Stimulated activated naive CD4-positive, alpha-beta T cell treated with Interleukin-2 at 50 U/mL for 16 hours (primary cell): ENCODE measurements at regions not wholly inside any gene's neighbourhood (a gene's known extent, or its start where the extent isn't known, plus 50 kb on each side); places are given as distances from the start of the nearest gene placed in this dataset.

Experiments
- DNase-seq: peaks from one replicate; lab custom pipeline; 2025; lab: John Stamatoyannopoulos, UW

DNA sequence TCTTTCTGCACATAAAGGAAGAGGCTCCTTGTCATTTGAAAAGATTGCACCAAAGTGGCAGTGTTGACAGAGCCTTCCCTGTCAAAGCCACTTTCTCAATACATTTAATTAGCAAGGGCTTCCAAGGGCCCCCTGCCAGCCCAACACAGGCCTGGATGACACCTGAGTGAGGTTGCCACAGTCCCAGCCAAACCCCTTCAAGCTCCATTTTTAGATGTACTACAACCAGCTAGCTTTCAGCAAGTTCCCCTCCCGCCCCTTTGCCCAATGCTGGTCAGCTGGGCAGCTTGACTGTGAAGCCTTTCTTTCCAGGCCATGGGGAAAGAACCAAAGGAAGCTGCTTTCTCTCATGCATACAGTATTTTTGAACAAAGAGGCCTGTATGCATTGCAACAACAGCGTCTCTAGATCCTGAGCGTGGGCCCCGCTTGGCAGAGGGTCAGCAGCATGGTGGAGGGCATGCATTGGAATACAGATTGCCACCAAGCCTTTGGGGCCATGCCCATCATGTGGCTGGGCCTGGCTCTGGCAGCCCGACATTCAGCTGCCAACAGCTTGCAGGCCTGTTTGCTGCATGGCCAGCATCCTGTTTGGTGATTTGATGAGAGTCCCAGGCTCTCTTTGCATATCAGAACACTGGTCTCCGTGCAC is 261.1 kb upstream of the GATB start:
- DNase-seq: no peak

DNA sequence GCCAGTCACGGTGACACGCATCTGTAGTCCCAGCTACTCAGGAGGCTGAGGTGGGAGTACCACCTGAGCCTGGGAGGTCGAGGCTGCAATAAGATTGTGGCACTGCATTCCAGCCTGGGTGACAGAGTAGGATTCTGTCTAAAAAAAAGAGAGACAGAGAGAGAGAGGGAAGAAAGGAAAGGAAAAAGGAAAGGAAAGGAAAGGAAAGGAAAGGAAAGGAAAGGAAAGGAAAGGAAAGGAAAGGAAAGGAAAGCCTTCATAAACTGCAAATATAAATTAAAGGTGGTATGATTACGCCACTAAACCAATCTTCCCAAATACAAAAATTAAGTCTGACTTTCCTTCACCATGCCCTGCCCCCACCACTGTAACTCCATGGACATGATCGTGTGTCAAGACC is 259.3 kb upstream of the GATB start:
- no peak for DNase-seq

DNA sequence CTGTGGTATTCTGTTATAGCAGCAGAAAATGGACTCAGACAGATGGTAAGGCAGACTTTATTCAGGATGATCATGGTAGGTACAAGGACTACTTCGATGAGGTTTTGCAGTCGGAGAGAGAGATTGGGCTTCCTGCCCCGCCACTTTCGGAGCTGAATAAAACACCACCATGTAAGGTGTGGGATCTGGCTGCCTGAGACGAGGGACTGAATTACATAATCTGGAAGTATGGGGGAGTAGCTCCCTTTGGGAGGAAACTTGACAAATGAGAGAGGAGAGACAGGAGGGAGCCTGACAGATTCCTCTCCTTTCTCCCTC is 255.5 kb upstream of the GATB start:
- DNase-seq: no peak

DNA sequence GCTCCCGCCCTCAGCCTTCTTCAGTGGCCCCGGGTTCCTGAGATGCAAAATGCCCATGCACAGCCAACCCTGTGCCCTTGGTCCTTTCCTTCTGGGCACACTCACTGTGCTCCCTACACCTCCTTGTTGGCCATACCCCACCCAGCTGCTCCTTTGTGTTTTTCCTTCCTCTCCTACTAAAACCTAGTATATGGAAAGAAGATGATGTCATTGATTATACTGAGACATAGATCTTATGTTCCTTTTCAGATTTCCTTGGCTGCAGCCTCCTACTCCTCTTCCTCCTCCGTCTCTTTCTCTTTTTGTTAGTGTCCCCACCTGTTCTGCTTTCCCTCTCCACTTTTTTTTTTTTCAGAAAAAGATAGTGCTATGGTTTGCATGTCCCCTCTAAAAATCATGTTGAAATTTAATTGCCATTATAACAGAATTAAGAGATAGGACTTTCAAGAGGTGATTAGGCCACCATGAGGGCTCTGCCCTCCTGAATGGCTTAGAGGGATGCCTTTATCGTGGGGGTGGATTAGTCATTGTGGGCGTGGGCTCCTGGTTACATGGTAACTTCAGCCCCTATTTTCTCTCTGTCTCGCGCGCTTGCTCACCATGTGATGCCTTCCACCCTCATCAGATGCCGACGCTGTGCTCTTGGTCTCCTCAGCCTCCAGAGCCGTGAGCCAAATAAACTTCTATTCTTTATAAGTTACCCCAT is 254.9 kb upstream of the GATB start:
- no peak for DNase-seq

DNA sequence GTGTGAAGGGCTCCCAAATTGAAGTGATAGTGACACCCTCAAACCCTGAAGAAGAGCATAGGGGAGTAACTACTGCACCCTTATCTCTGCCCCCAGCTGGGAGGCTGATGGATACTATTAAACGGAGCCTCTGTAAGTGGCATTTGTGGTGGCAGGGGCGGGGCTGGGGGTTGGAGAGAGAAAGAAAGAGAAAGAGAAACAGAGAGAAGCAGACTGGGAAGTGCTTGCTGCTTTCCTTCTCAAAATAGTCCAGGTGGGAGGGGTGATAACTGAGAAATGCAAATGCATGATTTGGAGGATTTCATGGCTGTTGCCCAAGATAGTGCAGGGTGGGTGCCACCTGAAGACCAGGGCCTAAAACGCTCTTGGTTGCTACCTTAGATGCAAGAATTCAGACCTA is 253.5 kb upstream of the GATB start:
- peak; percentile 58 for DNase-seq

DNA sequence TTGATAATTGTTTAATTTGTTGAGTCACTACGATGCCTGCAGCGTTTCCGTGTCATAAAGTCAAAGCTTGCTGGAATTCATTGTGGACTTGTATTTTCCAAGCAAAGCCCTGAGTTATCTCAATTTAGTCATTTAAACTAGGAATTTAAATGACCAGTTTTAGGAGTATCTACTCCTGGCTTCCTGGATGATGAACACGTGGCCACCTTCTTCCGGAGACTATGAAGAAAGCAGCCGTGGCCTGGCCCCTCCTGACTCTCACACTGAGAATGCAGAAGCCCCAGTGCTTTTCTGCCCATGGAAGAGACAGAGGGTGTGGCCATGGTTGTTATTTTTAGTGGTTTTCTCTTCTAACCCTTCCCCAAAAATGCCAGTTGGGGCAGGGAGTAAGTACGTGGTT is 250.7 kb upstream of the GATB start:
- no peak for DNase-seq

DNA sequence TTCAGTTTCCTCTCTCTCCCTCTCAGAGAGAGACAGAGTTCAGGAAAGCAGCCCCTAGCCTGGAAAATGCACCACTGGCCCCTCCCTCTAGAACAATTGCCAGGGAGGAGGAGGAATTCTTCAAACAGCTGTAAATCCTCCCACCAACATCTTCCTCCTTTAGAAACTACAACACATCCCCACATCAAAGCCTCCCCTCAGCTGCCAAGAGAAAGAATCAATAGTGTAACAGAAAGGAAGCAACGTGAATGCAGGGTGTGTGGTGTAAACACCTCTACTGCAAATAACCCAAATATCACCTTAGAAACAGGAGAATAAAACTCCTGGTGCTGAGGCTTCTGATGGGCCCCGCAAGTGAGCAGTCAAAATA is 249.9 kb upstream of the GATB start:
- no peak for DNase-seq

DNA sequence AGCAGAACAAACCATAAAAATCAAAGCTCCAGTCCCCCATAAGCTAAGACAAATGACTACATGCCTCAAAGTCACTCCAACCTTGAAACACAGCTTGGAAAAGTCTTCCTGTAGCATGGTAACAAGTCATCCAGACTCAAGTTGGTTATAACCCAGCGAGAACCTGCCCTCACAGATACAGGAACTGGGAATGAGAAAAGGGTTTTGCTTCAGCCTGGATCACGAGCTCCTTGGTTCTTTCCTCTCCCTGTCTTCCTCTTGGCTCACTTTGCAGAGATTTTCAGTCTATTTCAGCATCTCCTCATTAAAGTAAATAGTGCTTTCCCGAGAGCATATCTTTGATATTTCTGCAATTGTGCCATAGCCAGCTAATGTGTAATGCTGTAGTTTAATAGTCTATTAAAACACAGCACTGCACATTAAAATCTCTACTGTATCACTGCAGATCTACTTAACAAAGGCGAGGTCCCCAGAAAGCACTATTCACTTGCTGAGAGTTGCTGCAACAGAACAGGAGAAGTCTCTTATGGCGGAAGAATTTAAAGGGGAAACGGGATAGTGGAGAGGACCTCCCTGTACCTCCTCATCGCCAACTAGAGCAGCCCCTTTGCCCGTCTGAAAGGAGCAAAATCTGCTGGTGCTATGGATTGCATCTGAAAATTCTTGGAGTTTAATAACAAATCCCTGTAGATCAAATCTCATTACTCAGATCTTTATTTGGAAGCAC is 249.3 kb upstream of the GATB start:
- no peak for DNase-seq

DNA sequence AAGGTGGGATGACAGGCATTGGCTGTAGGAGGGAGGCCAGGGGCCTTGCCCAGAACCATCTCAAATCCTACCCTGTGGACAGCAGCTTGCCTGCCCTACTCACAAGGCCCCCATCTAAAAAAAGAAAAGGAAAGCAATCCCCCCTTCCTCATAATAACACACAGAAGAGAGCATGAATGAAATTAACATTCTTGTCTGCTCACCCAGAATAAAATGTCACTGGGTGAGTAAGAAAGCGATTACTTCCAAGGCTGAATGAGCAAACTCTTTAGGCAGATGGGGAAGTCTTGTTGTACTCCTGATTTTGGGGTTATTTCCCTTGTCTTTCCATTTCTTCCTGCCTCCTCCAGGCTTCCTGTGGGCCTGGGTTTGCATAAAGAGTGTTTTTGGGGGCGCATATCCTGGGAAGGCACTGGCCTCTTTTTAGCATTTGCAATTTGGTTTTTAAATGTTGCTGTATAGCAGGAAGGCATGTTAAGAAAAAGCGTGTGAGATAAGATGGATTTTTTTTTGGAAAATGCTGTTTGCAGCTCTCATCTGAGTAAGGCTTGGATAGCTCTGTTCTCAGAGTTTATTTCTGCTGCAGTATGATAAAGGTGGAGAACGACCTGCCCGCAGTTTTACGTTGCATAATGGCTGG is 248.3 kb upstream of the GATB start:
- DNase-seq: no peak

DNA sequence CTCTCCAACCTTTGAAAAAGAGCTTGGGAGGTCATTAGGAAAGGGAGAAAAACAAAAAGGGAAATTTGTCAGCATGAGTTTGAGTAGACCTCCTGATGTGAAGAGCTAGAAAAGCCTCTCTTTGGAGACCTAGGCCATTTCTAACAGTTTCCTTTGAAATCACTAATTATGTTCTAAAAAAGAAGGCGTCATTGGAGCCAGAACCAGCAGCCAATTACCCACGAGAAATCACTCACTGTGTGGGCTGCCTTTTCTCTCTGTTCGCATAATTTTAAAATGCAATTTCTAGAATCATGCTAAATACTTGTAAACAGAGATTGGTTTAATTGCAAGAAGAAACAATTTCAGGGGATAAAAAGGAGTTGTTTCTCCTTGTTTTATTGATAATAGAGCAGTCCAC is 246.3 kb upstream of the GATB start:
- no peak for DNase-seq

DNA sequence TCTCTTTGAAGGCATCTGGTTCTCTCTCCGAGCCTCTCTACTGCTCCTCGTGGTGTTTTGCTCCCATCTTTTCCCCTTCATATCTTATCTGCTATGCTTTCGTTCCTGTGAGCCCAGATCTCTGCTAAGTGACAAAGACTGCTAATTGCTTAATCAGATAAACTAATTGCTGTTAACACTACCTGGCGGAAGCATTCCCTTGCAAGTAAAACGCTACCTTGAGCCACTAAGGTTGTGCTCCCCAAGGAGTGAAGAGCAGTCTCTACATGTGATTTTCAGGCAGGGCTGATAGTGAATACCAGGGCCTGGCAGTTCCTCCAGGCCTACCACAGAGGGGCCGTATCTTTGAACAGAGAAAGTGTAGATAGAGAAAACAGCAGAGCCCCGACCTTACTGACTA is 244.0 kb upstream of the GATB start:
- no peak for DNase-seq

DNA sequence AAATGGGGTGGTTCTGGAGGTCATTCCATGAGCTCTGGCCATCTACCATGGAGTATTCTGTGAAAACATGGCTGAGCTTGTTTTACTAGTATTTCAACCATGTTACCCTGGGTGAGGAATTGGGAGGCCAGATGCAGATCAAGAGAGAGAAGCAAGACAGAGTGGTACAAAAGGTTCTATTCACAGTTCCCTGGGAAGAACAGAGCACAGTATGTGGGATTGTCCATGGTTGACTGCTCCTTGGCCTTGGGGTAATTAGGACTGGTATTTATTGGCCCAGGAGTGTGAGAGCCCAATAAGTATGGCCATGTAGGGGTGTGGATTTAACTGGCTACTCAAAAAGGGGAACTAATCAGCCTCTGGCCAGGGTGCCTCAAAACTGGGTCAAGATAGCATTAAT is 239.7 kb upstream of the GATB start:
- no peak for DNase-seq

DNA sequence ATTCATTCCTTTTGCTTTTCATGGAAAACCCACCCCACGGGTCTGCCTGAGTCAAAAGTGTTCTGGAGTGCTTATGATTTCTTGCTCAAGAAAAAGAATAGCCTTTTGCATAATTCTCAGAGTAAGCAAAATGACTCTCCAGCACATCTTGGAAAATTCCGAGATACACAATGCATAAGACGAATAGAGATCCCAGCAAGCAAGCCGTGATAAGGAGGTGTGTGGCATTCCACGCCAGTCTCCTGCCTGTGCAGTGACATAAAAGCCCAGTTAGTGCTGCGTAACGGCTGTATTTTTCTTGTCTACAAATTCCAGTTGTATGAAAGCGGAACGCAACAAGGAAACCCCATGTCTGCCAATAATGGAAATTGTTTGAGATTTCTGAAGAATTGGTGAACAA is 237.9 kb upstream of the GATB start:
- no peak for DNase-seq

DNA sequence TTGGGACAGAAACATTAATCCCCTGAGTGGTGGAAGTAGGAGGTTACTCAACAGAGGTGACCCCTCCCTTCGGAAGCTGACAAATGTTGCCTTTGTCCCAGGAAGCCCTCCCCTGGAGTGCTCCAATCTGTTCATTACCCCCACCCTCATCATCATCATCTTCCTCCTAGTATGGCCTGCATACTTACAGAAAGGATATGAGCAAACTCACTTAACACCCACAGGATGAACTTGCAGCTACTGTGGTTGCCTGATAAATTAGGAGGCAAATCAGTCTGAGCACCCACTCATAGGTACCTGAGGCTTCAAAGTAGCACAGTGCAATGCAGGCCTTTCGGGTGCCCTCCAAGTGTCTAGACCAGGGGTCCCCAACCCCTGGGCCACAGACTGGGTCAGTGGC is 236.7 kb upstream of the GATB start:
- DNase-seq: no peak

DNA sequence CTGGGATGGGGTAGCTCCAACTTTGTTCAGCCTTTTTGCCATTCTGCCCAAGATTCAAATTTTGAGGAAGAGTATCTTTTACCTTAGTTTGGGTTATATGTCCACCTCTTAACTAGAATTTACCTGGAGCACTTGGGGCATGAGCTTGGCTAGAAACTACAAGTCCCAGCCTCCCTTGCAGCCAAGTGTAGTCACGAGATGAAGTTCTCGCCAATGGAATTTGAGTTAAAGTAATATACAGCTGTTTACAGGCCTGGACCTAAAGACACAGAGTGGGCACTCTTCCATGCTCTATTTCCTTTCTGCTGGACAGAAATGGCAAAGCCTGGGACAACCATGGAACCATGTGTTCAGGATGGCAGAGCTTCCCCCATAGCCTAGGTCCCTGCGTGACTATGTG is 233.6 kb upstream of the GATB start:
- no peak for DNase-seq

DNA sequence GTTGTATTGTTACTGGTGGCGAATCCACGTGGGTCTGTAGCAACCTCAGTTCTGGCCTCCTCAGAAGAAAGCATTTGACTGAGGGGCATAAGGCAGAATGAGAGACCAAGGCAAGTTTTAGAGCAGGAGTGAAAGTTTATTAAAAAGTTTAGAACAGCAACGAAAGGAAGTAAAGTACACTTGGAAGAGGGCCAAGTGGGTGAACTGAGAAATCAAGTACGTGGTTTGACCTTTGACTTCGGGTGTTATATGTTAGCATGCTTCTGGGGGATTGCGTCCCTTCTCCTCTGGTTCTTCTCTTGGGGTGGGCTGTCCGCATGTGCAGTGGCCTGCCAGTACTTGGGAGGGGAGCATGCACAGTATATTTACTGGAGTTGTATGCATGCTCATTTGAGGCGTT is 232.7 kb upstream of the GATB start:
- no peak for DNase-seq

DNA sequence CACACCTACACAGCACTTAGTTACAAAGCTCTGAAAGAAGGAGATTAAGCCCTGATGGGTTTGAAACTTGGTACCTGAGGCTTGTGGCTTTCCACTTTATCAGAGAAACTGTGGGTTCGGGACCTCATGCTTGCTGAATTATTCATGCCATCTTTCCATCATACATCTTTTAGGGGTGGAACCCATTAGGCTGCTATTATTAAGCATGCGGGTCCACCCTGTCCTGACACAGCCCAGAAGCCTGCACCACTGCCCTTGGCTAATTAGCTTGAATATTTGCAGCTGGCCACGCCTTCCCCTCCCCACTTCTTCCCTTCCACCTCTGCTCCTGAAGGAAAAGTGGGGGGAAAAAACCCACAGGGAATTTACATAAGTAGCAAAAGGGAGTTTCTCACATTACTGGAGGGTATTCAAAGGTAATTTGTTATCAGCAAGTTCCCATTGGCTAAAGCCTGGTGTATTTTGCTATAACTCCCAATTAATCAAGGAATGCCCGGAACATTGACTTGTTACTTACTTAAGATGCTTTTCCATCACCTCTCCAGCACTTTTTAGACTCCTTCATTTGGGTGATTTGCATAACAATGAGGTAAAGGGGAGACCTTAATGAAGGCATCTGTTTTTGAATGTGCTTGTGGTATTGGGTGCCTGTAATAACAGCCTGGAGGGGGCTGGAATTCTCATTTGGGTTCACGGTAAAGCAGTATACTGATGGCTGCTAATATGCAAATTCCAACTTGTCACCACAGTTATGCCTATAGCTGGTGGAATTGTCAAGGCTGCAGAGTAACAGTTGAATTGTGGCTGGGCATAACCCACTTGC is 231.7 kb upstream of the GATB start:
- DNase-seq: no peak

DNA sequence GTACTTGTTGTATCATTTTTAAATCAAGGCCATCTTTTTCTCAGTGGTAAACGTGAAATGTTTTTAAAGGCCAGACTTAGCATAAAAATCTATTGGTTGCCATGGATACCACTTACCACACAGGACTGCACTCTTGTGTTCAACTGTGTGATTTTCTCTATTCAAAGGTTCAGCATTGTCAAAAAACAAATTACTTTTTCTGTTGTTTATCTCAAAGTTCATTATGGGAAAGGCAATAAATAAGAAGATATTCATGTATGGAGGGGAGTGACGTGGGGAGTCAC is 231.0 kb upstream of the GATB start:
- DNase-seq: no peak

DNA sequence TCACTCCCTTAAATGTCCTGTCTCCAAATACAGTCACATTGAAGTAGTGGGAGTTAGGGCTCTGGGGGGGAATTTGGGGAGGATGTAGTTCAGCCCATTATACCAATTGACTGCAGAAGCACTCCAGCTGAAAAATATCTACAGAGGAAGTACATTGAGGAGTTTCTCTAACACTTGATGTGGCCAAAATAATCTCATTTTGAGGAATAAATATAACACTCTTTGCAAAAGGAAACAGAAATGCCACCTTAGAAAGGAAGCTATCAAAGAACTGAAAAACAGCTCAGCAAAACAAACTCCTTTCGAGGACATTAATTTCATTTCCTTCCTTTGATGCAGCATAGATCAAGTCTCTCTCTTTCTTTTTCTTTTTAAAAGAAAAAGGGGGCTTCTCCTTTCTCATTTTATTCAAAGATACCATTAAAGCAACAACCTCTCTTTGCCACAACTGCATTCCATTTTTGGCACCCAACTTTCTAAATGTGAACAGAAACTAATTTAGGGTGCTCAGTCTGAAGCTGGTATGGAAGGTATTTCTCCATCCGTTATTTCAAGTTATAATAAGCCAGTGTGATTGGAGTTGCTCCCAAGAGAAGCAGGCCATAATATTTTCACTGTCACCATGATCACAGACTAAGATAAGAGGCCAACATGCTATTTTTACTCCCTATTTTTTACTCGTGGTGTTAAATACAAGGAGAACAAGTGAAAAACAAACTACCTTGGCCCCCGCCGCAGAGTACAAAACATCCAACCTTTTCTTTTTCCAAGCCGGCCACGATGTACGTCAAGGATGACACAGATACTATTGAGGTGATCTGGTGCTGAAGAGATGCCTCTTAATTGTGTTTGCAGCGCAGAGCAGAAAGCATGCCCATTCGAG is 230.4 kb upstream of the GATB start:
- DNase-seq: no peak

DNA sequence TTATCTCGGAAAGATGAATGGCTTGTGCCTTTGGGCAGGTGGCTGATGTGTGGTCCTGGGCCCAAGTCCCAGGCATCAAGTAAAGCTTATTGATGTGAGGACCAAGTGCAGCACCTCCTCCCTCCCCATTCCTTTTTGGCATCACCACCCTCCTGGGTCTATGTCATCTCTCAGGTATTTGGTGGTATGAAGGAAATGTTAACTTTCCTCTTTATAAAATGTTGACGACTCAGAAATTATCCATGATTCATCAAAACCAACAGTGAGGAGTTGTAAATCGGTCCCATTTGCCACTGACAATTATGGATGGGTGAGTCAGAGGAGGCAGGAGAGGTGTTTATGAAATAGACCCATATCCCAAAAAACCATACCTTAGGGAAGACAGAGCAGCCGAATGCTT is 229.4 kb upstream of the GATB start:
- DNase-seq: no peak

DNA sequence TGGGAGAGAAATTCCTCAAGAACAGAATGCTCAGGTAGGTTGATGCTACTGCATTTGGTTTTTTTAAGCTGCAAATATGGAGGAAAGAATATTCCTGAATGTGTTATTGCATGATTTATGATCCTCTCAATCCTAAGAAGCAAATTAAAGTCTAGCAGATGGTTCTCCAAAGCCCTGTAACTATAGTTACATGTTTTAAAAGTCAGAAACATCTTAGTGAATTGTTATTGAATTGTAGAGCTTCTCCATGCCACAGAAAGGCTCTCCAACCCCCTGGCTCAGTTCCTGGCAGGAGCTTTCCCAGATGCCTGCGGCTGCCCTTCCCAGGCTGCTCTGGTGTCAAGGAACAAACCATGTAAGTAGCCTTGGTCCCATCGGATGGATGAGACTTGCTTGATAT is 227.8 kb upstream of the GATB start:
- no peak for DNase-seq

DNA sequence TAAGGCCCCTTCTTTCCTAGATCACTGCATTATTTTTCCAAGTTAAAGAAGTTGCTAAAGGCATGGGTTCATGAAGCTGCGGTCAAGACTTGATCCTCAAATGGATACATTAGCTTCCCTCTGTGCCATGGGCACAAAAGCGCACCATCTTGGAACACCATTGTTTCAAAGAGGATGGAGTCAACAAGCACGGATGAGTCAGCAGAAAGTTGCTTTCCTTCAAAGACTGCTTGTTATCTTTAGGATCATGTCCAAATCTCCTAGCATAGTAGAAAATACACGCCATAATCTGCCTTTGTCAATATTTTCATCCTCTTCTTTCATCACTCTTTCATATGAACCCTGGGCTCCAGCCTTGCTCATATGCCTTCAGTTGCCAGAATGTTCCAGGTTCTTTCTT is 226.8 kb upstream of the GATB start:
- no peak for DNase-seq
